GM12873 (cell line): ENCODE measurements at regions not wholly inside any gene's neighbourhood (a gene's known extent, or its start where the extent isn't known, plus 50 kb on each side); places are given as distances from the start of the nearest gene placed in this dataset.

ENCODE experiments used
- CTCF ChIP-seq: IDR thresholded peaks from 2 replicates; pipeline ENCODE4 v1.5.1; 2012; ENCODE audit warnings: low read depth, mild to moderate bottlenecking, moderate library complexity, low read length, control low read depth; ENCODE audit not compliant: insufficient read depth; ENCODE audit errors: missing control alignments

- no peak for TF ChIP-seq CTCF
These were observed 255.9 kb downstream of the SEC23A start for GRCh38 chr14:38847161-38847560.

DNA sequence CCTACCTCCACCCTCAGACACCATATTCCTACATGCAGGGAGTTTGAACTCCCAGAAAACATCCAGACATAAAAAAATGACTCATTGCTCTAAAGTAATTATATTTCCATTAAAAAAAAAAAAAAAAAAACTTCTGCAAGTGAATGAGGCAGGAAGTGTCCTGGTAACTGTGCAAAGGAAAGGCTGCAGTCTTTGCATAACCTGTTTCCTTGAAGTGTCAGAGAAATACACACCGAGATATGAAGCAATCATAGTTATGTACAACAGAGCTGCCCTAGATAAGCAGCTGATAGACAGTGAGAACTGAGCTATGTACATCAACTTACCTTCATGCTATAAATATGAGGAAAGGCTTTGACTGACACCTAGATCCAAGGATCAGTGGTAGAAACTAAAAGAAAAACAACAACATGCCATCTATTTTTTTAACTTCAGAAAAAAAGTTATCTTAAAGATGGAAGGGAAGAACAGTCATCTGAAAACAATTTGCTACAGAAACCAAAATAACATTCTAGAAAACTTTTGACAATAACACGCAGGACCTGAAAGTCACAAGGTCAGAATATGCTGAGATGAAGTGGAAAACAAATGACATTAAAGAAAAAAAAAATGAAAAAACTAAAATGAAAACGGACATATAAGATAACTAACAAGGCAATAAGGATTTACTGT is 263.2 kb downstream of the SEC23A start:
- no peak for TF ChIP-seq CTCF

GRCh38 chr14:38838979-38839323 is 264.1 kb downstream of the SEC23A start:
- TF ChIP-seq CTCF, result no peak

DNA sequence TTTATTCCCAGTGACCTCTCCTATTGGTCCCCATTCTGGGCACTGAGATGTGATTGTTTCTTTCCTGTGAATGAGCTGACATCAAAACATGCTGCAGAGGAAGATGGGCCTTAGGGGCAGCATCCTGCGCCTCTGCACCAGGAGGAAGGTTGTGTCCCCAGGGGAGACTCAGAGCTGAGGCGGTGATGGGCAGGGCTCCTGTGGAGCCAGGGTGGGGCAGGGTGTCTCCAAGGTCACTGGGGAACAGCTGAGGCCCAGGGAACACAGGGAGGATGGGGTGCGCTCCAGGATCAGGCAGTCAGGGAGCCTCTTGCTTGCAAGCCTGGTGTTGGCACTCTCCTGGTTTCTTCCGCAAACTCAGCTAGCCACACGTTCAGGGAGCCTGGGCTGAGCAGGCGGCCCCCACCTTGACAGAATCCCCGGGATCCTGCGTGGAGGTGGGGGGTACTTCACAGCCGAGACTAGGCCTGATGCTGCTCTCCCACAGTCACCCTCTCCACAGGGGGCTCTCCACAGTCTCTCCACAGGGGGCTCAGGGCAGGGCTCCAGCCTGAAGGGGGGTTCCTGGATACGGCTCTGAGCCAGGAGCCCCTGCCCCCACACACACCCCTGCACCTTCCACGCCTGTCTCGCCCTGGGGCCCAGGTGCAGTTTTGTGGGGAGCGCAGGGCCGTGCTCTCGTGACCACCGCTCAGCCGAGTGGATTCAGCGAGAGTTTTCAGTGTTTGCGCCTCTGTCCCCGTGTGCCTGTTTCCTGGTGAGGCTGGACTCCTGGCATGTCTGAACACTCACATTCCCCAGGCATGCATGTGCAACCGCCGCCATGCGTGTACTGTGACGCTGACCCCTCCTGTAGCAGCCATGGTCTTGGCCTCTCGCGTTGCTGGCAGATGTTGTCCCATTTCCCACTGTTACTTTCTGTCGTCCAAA is 264.7 kb downstream of the SEC23A start:
- TF ChIP-seq CTCF, result no peak

DNA sequence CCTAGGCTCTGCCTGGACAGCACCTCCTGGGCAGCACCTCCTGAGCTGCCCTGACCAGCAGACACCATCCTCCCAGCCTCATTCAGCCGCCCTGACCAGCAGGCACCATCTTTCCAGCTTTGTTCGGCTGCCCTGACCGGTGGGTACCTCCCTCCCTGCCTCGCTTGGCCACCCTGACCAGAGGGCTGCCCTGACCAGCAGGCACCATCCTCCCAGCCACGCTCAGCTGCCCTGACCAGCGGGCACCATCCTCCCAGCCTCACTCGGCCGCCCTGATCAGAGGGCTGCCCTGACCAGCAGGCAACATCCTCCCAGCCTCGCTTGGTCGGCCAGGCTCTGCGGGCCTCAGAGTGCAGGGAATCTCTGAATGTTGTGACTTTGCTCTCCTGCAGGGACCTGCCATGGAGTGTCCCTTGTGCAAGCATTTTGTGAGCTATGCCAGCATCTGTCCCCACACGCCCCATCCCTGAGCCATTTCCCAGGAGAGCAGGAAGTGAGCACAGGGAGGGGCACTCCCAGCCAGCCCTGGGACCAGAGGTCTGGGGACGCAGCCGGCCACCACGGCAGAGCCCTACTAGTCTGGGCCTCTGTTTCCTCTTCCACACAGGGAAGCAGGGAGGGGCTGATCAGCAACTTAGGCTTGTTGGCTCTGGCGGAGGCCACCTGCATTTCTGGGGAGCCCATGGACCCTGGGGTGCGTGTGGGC is 265.5 kb downstream of the SEC23A start:
- TF ChIP-seq CTCF, result no peak

- TF ChIP-seq CTCF, result no peak
These were observed 266.5 kb downstream of the SEC23A start for GRCh38 chr14:38836539-38836938.

DNA sequence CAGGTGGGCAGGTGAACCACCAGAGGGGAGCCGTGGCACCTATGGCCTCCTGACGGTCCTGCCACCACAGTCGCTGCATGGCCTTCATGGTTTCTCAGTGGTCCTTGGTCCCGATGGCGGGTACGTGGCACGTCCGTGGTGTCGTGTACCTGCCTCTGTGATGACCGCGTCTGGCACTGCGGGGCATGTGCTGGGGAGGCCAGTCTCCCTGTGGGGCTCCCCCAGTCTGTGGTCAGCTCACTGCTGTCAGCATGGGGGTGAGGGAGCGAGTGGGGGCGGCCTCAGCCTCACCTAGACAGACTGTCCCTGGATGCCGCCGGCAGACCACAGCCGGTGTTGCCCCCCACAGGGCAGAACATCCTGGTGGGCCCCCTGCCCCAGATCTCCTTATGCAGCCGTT is 267.2 kb downstream of the SEC23A start:
- no peak for TF ChIP-seq CTCF
